Esophagus squamous epithelium (tissue), 5 donors: ENCODE measurements at regions not wholly inside any gene's neighbourhood (a gene's known extent, or its start where the extent isn't known, plus 50 kb on each side); places are given as distances from the start of the nearest gene placed in this dataset.

ENCODE experiments used
- DNase-seq: peaks from one replicate; lab custom pipeline; 2025; lab: John Stamatoyannopoulos, UW
- H3K27ac ChIP-seq, 4 donors: fragments of 200-600 bp; sonication (generic); one replicate each; pipeline ENCODE4 v1.5.1; 2016 to 2019; ENCODE audit warnings: mild to moderate bottlenecking in 1 of 4
- H3K27me3 ChIP-seq, 4 donors: fragments of 200-600 bp; sonication (generic); 1 replicate in 3 of 4; 2 replicates in 1 of 4; pipeline versions ENCODE4 v1.5.1 to v1.6.0; 2017 to 2021; ENCODE audit warnings: antibody characterized with exemption in 1 of 4
- H3K36me3 ChIP-seq, 3 donors: fragments of 200-600 bp; sonication (generic); one replicate each; pipeline ENCODE4 v1.5.1; 2016 to 2019
- H3K4me1 ChIP-seq, 3 donors: fragments of 200-600 bp; sonication (generic); one replicate each; pipeline ENCODE4 v1.5.1; 2017 to 2019
- H3K4me3 ChIP-seq, 4 donors: fragments of 200-600 bp; sonication (generic); 1 replicate in 3 of 4; 2 replicates in 1 of 4; pipeline ENCODE4 v1.5.1; 2016 to 2019; ENCODE audit warnings: mild to moderate bottlenecking in 2 of 4, moderate library complexity in 1 of 4
- H3K9me3 ChIP-seq, 3 donors: fragments of 200-600 bp; sonication (generic); one replicate each; pipeline ENCODE4 v1.5.1; 2016 to 2019
- POLR2A ChIP-seq, 4 donors: fragments of 450-650 bp; IDR thresholded peaks; one replicate each; pipeline ENCODE4 v1.6.1; 2017; ENCODE audit warnings: antibody characterized with exemption in 4 of 4, mild to moderate bottlenecking in 4 of 4, moderate library complexity in 3 of 4
- WGBS, 2 donors: methylation state at CpG; one replicate each; pipeline ENCODE4 v1.1.5; 2018; 5-methylcytosine and 5-hydroxymethylcytosine counted together
- intact Hi-C: fragments of 100-400 bp; cut with DNase I; formaldehyde crosslinking; loops from one replicate; pipeline ENCODE4 v1.15.0; 2022
- TF ChIP-seq, protein P1 (sequence below), 6 experiments: fragments of 450-650 bp in 4 of 6; fragments of 200-600 bp in 2 of 6; sonication (generic) in 2 of 6; IDR thresholded peaks; one replicate each; pipeline ENCODE4 v1.5.1; 2016 to 2019; ENCODE audit warnings: antibody characterized with exemption in 6 of 6, mild to moderate bottlenecking in 4 of 6, moderate library complexity in 4 of 6
- donor health status: DM: yes; HTN: yes; CAD: no.

DNA sequence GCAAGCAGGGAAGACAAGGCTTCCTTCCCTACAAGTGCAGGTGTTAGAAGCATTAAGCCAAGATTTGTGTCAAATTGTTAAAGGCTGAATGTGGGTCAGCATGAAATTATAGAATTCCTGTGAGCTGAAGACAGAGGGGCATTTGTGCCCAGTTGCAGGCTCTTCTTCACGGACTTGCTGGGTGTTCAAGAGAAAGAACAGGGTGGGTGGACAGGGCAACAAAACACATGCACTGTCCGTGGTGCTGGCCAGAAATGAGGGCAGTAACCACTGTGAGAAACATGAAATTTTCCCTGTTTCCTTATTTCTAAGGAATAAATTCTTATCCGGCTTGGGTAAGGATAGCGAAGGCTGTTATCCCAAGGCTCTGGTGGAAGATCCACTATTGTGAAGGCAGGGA, 579.5 kb upstream of the HTR1E start:
- WGBS, 2 donors: 30 to 73% methylated on average over 2 to 4 of the region's 4 CpGs
- intact Hi-C loops: no loop called here
- no peaks in the 10 kb centered on the region for H3K4me1 ChIP-seq
- H3K4me3 ChIP-seq: no peak overlapping the region
- TF ChIP-seq POLR2A (IDR thresholded peaks at IDR 0.05): no peak
- TF ChIP-seq, protein P1, sequence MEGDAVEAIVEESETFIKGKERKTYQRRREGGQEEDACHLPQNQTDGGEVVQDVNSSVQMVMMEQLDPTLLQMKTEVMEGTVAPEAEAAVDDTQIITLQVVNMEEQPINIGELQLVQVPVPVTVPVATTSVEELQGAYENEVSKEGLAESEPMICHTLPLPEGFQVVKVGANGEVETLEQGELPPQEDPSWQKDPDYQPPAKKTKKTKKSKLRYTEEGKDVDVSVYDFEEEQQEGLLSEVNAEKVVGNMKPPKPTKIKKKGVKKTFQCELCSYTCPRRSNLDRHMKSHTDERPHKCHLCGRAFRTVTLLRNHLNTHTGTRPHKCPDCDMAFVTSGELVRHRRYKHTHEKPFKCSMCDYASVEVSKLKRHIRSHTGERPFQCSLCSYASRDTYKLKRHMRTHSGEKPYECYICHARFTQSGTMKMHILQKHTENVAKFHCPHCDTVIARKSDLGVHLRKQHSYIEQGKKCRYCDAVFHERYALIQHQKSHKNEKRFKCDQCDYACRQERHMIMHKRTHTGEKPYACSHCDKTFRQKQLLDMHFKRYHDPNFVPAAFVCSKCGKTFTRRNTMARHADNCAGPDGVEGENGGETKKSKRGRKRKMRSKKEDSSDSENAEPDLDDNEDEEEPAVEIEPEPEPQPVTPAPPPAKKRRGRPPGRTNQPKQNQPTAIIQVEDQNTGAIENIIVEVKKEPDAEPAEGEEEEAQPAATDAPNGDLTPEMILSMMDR (IDR thresholded peaks at IDR 0.05): no peak
- H3K27ac ChIP-seq: no peak overlapping the region
- H3K9me3 ChIP-seq: no peaks in the 10 kb centered on the region
- DNase-seq: no peak
- no peaks in the 10 kb centered on the region for H3K36me3 ChIP-seq
- H3K27me3 ChIP-seq: no peaks in the 10 kb centered on the region

DNA sequence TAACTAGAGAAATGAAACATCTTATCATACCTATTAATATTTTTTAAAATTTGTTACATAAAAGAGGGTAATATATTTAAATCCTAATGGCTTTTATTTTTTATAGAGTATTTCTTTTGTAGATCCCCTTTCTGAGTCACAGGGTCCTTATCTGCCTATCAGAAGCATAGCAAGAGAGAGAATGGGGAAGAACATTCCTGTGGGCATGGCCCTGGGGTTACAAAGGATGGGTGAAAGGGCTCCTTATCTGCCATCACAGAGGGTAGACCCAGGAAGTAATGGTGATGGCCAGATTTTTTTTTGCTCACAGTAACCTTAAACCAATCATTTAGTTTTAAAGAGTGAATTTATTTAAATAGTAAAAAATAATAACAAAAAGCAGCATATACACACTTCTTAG, 582.1 kb upstream of the HTR1E start:
- TF ChIP-seq, protein P1 (IDR thresholded peaks at IDR 0.05): no peak
- TF ChIP-seq POLR2A (IDR thresholded peaks at IDR 0.05): no peak
- H3K4me1 ChIP-seq: no peaks in the 10 kb centered on the region

DNA sequence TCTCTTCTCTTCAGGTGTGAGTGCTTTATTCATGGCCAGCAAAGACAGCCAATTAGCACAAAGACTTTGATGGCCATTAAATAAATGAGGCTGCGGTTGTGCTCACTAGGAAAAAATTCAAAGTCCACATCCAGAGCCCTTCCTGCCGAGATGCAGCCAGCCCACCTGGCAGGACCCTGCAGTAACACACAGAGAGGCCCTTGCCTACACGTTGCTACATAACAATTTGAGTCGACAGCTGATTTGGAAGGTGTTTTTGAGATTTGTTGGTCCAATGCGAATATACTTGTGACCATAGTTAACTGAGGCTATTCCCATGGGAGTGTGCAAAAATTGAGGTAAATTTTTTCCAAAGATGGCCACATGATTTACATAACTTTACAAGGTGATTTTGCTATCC, 605.4 kb upstream of the HTR1E start:
- no peak for TF ChIP-seq POLR2A (IDR thresholded peaks at IDR 0.05)
- TF ChIP-seq, protein P1 (IDR thresholded peaks at IDR 0.05): no peak
- Histone ChIP-seq H3K36me3 (no peaks in the 10 kb centered on the region), H3K27ac (no peak overlapping the region), H3K4me3 (no peak overlapping the region), H3K4me1 (no peaks in the 10 kb centered on the region), H3K9me3 (no peaks in the 10 kb centered on the region), H3K27me3 (no peaks in the 10 kb centered on the region)
- WGBS, 2 donors: 38 to 43% methylated on average over 5 of the region's 5 CpGs
- intact Hi-C loops: no loop called here
- no peak for DNase-seq

More for the DNA sequence above, 582.1 kb upstream of the HTR1E start:
- intact Hi-C loops: no loop called here
- no peaks in the 10 kb centered on the region for H3K36me3 ChIP-seq
- H3K27me3 ChIP-seq: no peaks in the 10 kb centered on the region
- DNase-seq: no peak
- H3K27ac ChIP-seq: no peak overlapping the region
- no peak overlapping the region for H3K4me3 ChIP-seq
- H3K9me3 ChIP-seq: no peaks in the 10 kb centered on the region

DNA sequence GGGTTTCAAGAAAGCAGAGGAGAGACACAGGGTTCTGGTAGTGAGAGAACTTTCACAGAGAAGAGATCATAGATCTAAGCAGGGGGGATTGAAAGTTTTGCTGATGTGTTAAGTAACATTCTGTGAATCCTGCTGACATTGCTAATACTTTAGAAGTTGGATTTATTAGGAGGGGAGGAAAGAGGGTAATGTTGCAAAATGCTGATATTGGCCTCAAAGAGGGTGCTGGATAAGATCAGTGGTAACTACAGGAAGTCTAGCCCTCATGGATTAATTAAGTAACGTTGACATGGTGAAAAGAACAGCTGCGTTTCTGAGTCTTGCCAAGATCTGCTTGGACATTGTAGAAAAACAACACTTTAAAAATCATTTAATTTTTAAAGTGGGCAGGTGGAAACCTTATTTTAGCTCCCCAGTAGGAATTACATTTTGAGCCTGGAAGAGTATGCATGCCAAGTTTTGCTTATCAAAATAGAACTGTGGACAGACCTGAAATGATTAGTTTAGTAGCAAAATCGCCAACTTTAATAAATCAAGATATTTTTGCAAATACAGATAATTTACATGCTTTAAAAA, 606.0 kb upstream of the HTR1E start:
- Histone ChIP-seq H3K27ac (no peak overlapping the region), H3K9me3 (no peaks in the 10 kb centered on the region), H3K4me1 (no peaks in the 10 kb centered on the region), H3K36me3 (no peaks in the 10 kb centered on the region), H3K4me3 (no peak overlapping the region), H3K27me3 (no peaks in the 10 kb centered on the region)
- intact Hi-C loops: no loop called here
- DNase-seq: no peak
- WGBS, 2 donors: 9 to 19% methylated on average over 3 of the region's 3 CpGs
- no peak for TF ChIP-seq POLR2A (IDR thresholded peaks at IDR 0.05)
- TF ChIP-seq, protein P1 (IDR thresholded peaks at IDR 0.05): no peak

DNA sequence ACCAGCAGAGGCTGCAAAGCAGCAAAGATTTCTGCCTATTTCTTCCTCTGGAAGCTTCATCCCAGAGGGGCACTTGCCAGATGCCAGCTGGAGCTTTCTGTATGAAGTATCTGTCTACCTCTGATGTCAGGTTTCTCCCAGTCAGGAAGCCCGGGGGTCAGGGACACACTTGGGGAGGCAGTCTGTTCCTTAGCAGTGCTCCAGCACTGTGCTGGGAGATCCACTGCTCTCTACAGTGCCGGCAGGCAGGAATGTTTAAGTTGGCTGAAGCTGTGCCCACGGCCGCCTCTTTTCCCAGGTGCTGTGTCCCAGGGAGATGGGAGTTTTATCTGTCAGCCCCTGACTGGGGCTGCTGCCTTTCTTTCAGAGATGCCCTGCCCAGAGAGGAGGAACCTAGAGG, 631.1 kb upstream of the HTR1E start:
- H3K9me3 ChIP-seq: peaks cover 0 to 5% (median 0%) of the 10 kb centered on the region in 3 donors
- 55 to 77% methylated on average over 2 of the region's 4 CpGs for WGBS, 2 donors
- TF ChIP-seq, protein P1 (IDR thresholded peaks at IDR 0.05): no peak
- no peak for TF ChIP-seq POLR2A (IDR thresholded peaks at IDR 0.05)

More for the DNA sequence above, 631.1 kb upstream of the HTR1E start:
- no peaks in the 10 kb centered on the region for H3K27me3 ChIP-seq
- no peaks in the 10 kb centered on the region for H3K4me1 ChIP-seq
- DNase-seq: no peak
- intact Hi-C loops: no loop called here
- H3K27ac ChIP-seq: no peak overlapping the region
- no peaks in the 10 kb centered on the region for H3K36me3 ChIP-seq
- H3K4me3 ChIP-seq: no peak overlapping the region
